SK-N-SH (cell line): ENCODE measurements at regions not wholly inside any gene's neighbourhood (a gene's known extent, or its start where the extent isn't known, plus 50 kb on each side); places are given as distances from the start of the nearest gene placed in this dataset.
A peak's percentile ranks its signal among the peaks of the same experiment; 100 is the strongest.

ENCODE experiments used
- CTCF ChIA-PET: fragments of 300-600, 350-600 bp; formaldehyde crosslinking; extraction: SDS; loops from one replicate; lab custom pipeline; 2021; lab: Yijun Ruan, JAX
- POLR2A ChIA-PET: fragments of 350-600 bp; sonication (Branson Sonifier 250); formaldehyde crosslinking; extraction: SDS; loops from one replicate; lab custom pipeline; 2020; ENCODE audit warnings: antibody characterized with exemption, inconsistent platforms; lab: Yijun Ruan, JAX
- DNase-seq: peaks from one replicate; pipeline ENCODE4 v3.0.0; 2012
- H2AFZ ChIP-seq: fragments of 200-600 bp; sonication (generic); 2 replicates; pipeline ENCODE4 v1.8.1; 2016; ENCODE audit warnings: antibody characterized with exemption, mild to moderate bottlenecking, low read depth
- H3F3A ChIP-seq: fragments of 200-600 bp; sonication (generic); replicated peaks from 2 replicates; pipeline ENCODE3; 2016; ENCODE audit warnings: antibody characterized with exemption, mild to moderate bottlenecking; ENCODE audit not compliant: insufficient read depth
- H3K27ac ChIP-seq, 2 experiments: fragments of 200-500 bp in 1 of 2; fragments of 200-600 bp in 1 of 2; sonication (Bioruptor generic) in 1 of 2; sonication (generic), shearing (Covaris generic) in 1 of 2; 2 replicates each; pipeline versions ENCODE4 v1.5.1 to v1.6.1; 2014 to 2016; ENCODE audit warnings: low read depth in 2 of 2, inconsistent platforms in 1 of 2, low read length in 1 of 2, mild to moderate bottlenecking in 1 of 2, mixed read lengths in 1 of 2
- H3K27me3 ChIP-seq: fragments of 200-600 bp; sonication (generic), shearing (Covaris generic); 2 replicates; pipeline ENCODE4 v1.6.1; 2016; ENCODE audit warnings: mixed run types; ENCODE audit not compliant: insufficient read depth
- H3K36me3 ChIP-seq, 2 experiments: fragments of 200-500 bp in 1 of 2; fragments of 200-600 bp in 1 of 2; sonication (Bioruptor generic) in 1 of 2; sonication (generic) in 1 of 2; replicated peaks in 1 of 2; 2 replicates each; pipeline versions ENCODE3 to v1.5.1; 2014 to 2016; ENCODE audit warnings: low read length in 1 of 2, mild to moderate bottlenecking in 1 of 2; ENCODE audit not compliant: insufficient read depth in 2 of 2, control insufficient read depth in 1 of 2
- H3K4me1 ChIP-seq, 2 experiments: fragments of 200-500 bp in 1 of 2; fragments of 200-600 bp in 1 of 2; sonication (Bioruptor generic) in 1 of 2; sonication (generic), shearing (Covaris generic) in 1 of 2; 2 replicates each; pipeline versions ENCODE4 v1.5.1 to v1.6.1; 2014 to 2016; ENCODE audit warnings: low read depth in 1 of 2, low read length in 1 of 2, mixed run types in 1 of 2; ENCODE audit not compliant: insufficient read depth in 2 of 2, control insufficient read depth in 1 of 2
- H3K4me2 ChIP-seq: fragments of 200-600 bp; sonication (generic), shearing (Covaris generic); 2 replicates; pipeline ENCODE4 v1.6.1; 2017; ENCODE audit warnings: mixed run types
- H3K4me3 ChIP-seq, 2 experiments: fragments of 200-500 bp in 1 of 2; fragments of 200-600 bp in 1 of 2; sonication (Bioruptor generic) in 1 of 2; sonication (generic), shearing (Covaris generic) in 1 of 2; 2 replicates each; pipeline versions ENCODE4 v1.5.1 to v1.8.1; 2014 to 2016; ENCODE audit warnings: low read depth in 2 of 2, inconsistent platforms in 1 of 2, low read length in 1 of 2, mild to moderate bottlenecking in 1 of 2, mixed read lengths in 1 of 2, moderate library complexity in 1 of 2
- H3K79me2 ChIP-seq: fragments of 200-600 bp; sonication (generic); 2 replicates; pipeline ENCODE4 v1.8.1; 2017; ENCODE audit warnings: mild to moderate bottlenecking; ENCODE audit not compliant: insufficient read depth
- H3K9ac ChIP-seq: fragments of 200-600 bp; sonication (generic); 2 replicates; pipeline ENCODE4 v1.6.1; 2017; ENCODE audit warnings: mixed run types
- H3K9me2 ChIP-seq: fragments of 200-600 bp; sonication (generic); 2 replicates; pipeline ENCODE4 v1.6.1; 2017; ENCODE audit warnings: mixed run types
- H3K9me3 ChIP-seq: fragments of 200-600 bp; sonication (generic); 2 replicates; pipeline ENCODE4 v1.6.1; 2017; ENCODE audit warnings: mixed run types, mild to moderate bottlenecking, moderate library complexity
- H4K20me1 ChIP-seq: fragments of 200-600 bp; sonication (generic); 2 replicates; pipeline ENCODE4 v1.6.1; 2017; ENCODE audit warnings: mild to moderate bottlenecking, mixed run types; ENCODE audit not compliant: insufficient read depth
- EP300 ChIP-seq, 2 experiments: IDR thresholded peaks; 2 replicates each; pipeline versions ENCODE4 v1.4.0 to v1.6.1; 2012; ENCODE audit warnings: borderline replicate concordance in 1 of 2, low read depth in 1 of 2, low read length in 1 of 2
- FOSL2 ChIP-seq: IDR thresholded peaks from 2 replicates; pipeline ENCODE4 v1.4.0; 2012; ENCODE audit warnings: low read depth, mild to moderate bottlenecking, moderate library complexity, borderline replicate concordance
- FOXM1 ChIP-seq: IDR thresholded peaks from 2 replicates; pipeline ENCODE4 v1.4.0; 2012; ENCODE audit warnings: low read depth, mild to moderate bottlenecking
- GATA2 ChIP-seq: sonication (generic); formaldehyde crosslinking; IDR thresholded peaks from 2 replicates; pipeline ENCODE4 v1.5.0; 2020; ENCODE audit warnings: mild to moderate bottlenecking, missing genetic modification reagents
- JUND ChIP-seq: IDR thresholded peaks from 2 replicates; pipeline ENCODE4 v1.4.0; 2012
- MAX ChIP-seq: IDR thresholded peaks from 2 replicates; pipeline ENCODE4 v1.4.0; 2012; ENCODE audit warnings: low read depth
- MXI1 ChIP-seq: IDR thresholded peaks from 2 replicates; pipeline ENCODE4 v1.6.1; 2012; ENCODE audit warnings: mild to moderate bottlenecking, low read depth, low read length, improper control_type of control experiment
- NRF1 ChIP-seq: IDR thresholded peaks from 2 replicates; pipeline ENCODE4 v1.6.1; 2012; ENCODE audit warnings: low read depth, mild to moderate bottlenecking, low read length
- RCOR1 ChIP-seq: fragments of 150-350 bp; IDR thresholded peaks from 2 replicates; pipeline ENCODE4 v1.6.1; 2017; ENCODE audit warnings: antibody characterized with exemption, low read length
- SIN3A ChIP-seq: IDR thresholded peaks from 2 replicates; pipeline ENCODE4 v1.6.1; 2012; ENCODE audit warnings: low read depth, mild to moderate bottlenecking, low read length, moderate library complexity, borderline replicate concordance
- SMC3 ChIP-seq: IDR thresholded peaks from 2 replicates; pipeline ENCODE4 v1.6.1; 2012; ENCODE audit warnings: low read depth, low read length, improper control_type of control experiment
- TCF12 ChIP-seq: IDR thresholded peaks from 2 replicates; pipeline ENCODE4 v1.4.0; 2012
- TEAD4 ChIP-seq: IDR thresholded peaks from 2 replicates; pipeline ENCODE4 v1.4.0; 2012; ENCODE audit warnings: mild to moderate bottlenecking, borderline replicate concordance; ENCODE audit not compliant: insufficient read depth
- YY1 ChIP-seq: IDR thresholded peaks from 2 replicates; pipeline ENCODE4 v1.4.0; 2012; ENCODE audit warnings: low read depth, mild to moderate bottlenecking
- WGBS: methylation state at CpG from one replicate; pipeline ENCODE4 v1.1.6; 2017; ENCODE audit warnings: low lambda C conversion rate; 5-methylcytosine and 5-hydroxymethylcytosine counted together
- TF ChIP-seq, protein P1 (sequence below): IDR thresholded peaks from 2 replicates; pipeline ENCODE4 v1.4.0; 2012; ENCODE audit warnings: low read depth, borderline replicate concordance
- TF ChIP-seq, protein P2 (sequence below): fragments of 150-350 bp; IDR thresholded peaks from 2 replicates; pipeline ENCODE4 v1.6.1; 2017; ENCODE audit warnings: antibody characterized with exemption, low read length, low read depth, borderline replicate concordance

GRCh38 chr5:164319161-164319560 lies 813.7 kb downstream of the MAT2B start:
- CTCF ChIA-PET = interaction anchor here (0.6 kb wide), 1 partner anchor 14 kb away, joined by 3 read pairs; no protein-coding TSS in a partner anchor
- Histone ChIP-seq H3K9ac (no peak overlapping the region), H4K20me1 (no peaks in the 10 kb centered on the region), H3F3A (no peaks in the 10 kb centered on the region), H3K27me3 (no peaks in the 10 kb centered on the region), H3K9me2 (no peaks in the 10 kb centered on the region), H2AFZ (no peak overlapping the region), H3K4me1 (peaks cover 0 to under 1% of the 10 kb centered on the region in 2 experiments; a peak in 1 of 4 replicates), H3K4me3 (no peak overlapping the region), H3K4me2 (no peak overlapping the region), H3K36me3 (no peaks in the 10 kb centered on the region), H3K79me2 (no peaks in the 10 kb centered on the region), H3K27ac (no peak overlapping the region), H3K9me3 (no peaks in the 10 kb centered on the region)
- TF ChIP-seq RCOR1 = no peak
- TF ChIP-seq FOSL2 = no peak
- TF ChIP-seq FOXM1 = no peak
- TF ChIP-seq NRF1 = no peak
- TF ChIP-seq MXI1 = no peak
- no peak for TF ChIP-seq SIN3A
- no peak for TF ChIP-seq YY1
- TF ChIP-seq JUND = no peak
- TF ChIP-seq TCF12 = no peak
- no peak for TF ChIP-seq SMC3
- TF ChIP-seq MAX = no peak
- no peak for DNase-seq
- WGBS = 68% methylated on average over 3 of the region's 3 CpGs
- POLR2A ChIA-PET = no interaction called here

DNA sequence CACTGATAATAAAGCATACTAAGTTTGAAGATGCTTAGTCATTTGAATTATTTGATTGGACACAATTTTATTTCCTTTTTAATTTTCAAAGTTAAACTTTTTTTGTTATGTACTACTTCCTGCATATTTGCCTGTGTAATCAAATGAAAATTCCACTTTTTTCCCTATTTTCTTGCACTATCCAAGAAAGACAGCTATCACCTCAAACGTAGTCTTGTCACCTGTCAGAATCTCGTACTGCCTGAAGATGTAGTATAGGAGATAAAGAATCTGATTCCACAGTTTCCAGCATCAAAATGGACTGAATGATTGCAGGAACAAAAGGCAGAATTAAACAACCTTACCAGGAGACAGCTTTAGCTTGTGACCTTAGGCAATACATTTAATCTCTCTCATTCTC lies 818.8 kb downstream of the MAT2B start:
- Histone ChIP-seq H3K79me2 (no peaks in the 10 kb centered on the region), H4K20me1 (no peaks in the 10 kb centered on the region), H3K4me3 (no peak overlapping the region), H3K4me1 (peaks cover 0 to 4% of the 10 kb centered on the region in 2 experiments; a peak in 1 of 4 replicates), H3K4me2 (no peak overlapping the region), H3F3A (no peaks in the 10 kb centered on the region), H3K27ac (no peak overlapping the region), H3K9me3 (no peaks in the 10 kb centered on the region; the same call in 1 of the 2 replicates), H3K36me3 (peaks cover 0 to 3% of the 10 kb centered on the region in 2 experiments), H2AFZ (no peak overlapping the region), H3K9me2 (no peaks in the 10 kb centered on the region), H3K27me3 (no peaks in the 10 kb centered on the region), H3K9ac (no peak overlapping the region)
- DNase-seq = no peak
- WGBS = 43% methylated on average over 2 of the region's 2 CpGs
- ChIA-PET POLR2A (no interaction called here), CTCF (no interaction called here)
- TF ChIP-seq RCOR1 (no peak), TCF12 (no peak), TEAD4 (no peak), EP300 (IDR thresholded peaks at IDR 0.05; ENCODE audit: borderline replicate concordance in 1 of 2, low read depth in 1 of 2, low read length in 1 of 2) (peak in 1 of 2 experiments; percentile 24; a peak in 1 of 4 replicates), GATA2 (CRISPR knock-in tag) (peak; percentile 62)
- TF ChIP-seq, protein P1, sequence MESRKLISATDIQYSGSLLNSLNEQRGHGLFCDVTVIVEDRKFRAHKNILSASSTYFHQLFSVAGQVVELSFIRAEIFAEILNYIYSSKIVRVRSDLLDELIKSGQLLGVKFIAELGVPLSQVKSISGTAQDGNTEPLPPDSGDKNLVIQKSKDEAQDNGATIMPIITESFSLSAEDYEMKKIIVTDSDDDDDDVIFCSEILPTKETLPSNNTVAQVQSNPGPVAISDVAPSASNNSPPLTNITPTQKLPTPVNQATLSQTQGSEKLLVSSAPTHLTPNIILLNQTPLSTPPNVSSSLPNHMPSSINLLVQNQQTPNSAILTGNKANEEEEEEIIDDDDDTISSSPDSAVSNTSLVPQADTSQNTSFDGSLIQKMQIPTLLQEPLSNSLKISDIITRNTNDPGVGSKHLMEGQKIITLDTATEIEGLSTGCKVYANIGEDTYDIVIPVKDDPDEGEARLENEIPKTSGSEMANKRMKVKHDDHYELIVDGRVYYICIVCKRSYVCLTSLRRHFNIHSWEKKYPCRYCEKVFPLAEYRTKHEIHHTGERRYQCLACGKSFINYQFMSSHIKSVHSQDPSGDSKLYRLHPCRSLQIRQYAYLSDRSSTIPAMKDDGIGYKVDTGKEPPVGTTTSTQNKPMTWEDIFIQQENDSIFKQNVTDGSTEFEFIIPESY = no peak
- TF ChIP-seq, protein P2, sequence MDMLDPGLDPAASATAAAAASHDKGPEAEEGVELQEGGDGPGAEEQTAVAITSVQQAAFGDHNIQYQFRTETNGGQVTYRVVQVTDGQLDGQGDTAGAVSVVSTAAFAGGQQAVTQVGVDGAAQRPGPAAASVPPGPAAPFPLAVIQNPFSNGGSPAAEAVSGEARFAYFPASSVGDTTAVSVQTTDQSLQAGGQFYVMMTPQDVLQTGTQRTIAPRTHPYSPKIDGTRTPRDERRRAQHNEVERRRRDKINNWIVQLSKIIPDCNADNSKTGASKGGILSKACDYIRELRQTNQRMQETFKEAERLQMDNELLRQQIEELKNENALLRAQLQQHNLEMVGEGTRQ = no peak
